Ishikawa (cell line): ENCODE measurements at regions not wholly inside any gene's neighbourhood (a gene's known extent, or its start where the extent isn't known, plus 50 kb on each side); places are given as distances from the start of the nearest gene placed in this dataset.

Source experiments
- CEBPB ChIP-seq: IDR thresholded peaks from 2 replicates; pipeline ENCODE4 v1.6.1; 2012
- CREB1 ChIP-seq: IDR thresholded peaks from 2 replicates; pipeline ENCODE4 v1.6.1; 2012; ENCODE audit warnings: low read depth
- EGR1 ChIP-seq: IDR thresholded peaks from 2 replicates; pipeline ENCODE4 v1.6.1; 2012
- EP300 ChIP-seq: IDR thresholded peaks from 2 replicates; pipeline ENCODE4 v1.6.1; 2012; ENCODE audit warnings: borderline replicate concordance
- FOXM1 ChIP-seq: IDR thresholded peaks from 2 replicates; pipeline ENCODE4 v1.6.1; 2012; ENCODE audit warnings: low read depth, borderline replicate concordance
- MAX ChIP-seq: IDR thresholded peaks from 2 replicates; pipeline ENCODE4 v1.6.1; 2012
- NFIC ChIP-seq: IDR thresholded peaks from 2 replicates; pipeline ENCODE4 v1.6.1; 2012
- RAD21 ChIP-seq: IDR thresholded peaks from 2 replicates; pipeline ENCODE4 v1.6.1; 2012; ENCODE audit warnings: low read depth
- REST ChIP-seq: IDR thresholded peaks from 2 replicates; pipeline ENCODE4 v1.6.1; 2012; ENCODE audit warnings: low read depth, mild to moderate bottlenecking
- TAF1 ChIP-seq: IDR thresholded peaks from 2 replicates; pipeline ENCODE4 v1.6.1; 2012; ENCODE audit warnings: low read depth, mild to moderate bottlenecking
- TCF12 ChIP-seq: IDR thresholded peaks from 2 replicates; pipeline ENCODE4 v1.6.1; 2012; ENCODE audit warnings: low read depth
- TEAD4 ChIP-seq: IDR thresholded peaks from 2 replicates; pipeline ENCODE4 v1.6.1; 2012
- USF1 ChIP-seq: IDR thresholded peaks from 2 replicates; pipeline ENCODE4 v1.6.1; 2012
- YY1 ChIP-seq: IDR thresholded peaks from 2 replicates; pipeline ENCODE4 v1.6.1; 2012; ENCODE audit warnings: low read depth
- ZBTB7A ChIP-seq: IDR thresholded peaks from 2 replicates; pipeline ENCODE4 v1.6.1; 2012; ENCODE audit warnings: low read depth

GRCh38 chr1:199597152-199597551, 430.4 kb upstream of the NR5A2 start:
- no peak for TF ChIP-seq TEAD4
- no peak for TF ChIP-seq TAF1
- TF ChIP-seq FOXM1: no peak
- no peak for TF ChIP-seq USF1
- no peak for TF ChIP-seq TCF12

GRCh38 chr1:199608414-199608813, 419.1 kb upstream of the NR5A2 start:
- TF ChIP-seq FOXM1: no peak
- no peak for TF ChIP-seq TAF1
- TF ChIP-seq TCF12: no peak
- no peak for TF ChIP-seq CREB1
- no peak for TF ChIP-seq EP300
- TF ChIP-seq REST: no peak
- no peak for TF ChIP-seq EGR1
- no peak for TF ChIP-seq ZBTB7A
- TF ChIP-seq MAX: no peak
- TF ChIP-seq USF1: no peak
- TF ChIP-seq TEAD4: no peak

- no peak for TF ChIP-seq RAD21
- no peak for TF ChIP-seq YY1
- TF ChIP-seq CEBPB: no peak
- no peak for TF ChIP-seq USF1
- no peak for TF ChIP-seq ZBTB7A
- TF ChIP-seq TAF1: no peak
- TF ChIP-seq TCF12: no peak
- no peak for TF ChIP-seq FOXM1
- TF ChIP-seq NFIC: no peak
- no peak for TF ChIP-seq CREB1
- TF ChIP-seq EP300: no peak
- no peak for TF ChIP-seq TEAD4
- TF ChIP-seq EGR1: no peak
- no peak for TF ChIP-seq MAX
- TF ChIP-seq REST: no peak
Observed at GRCh38 chr1:199612976-199613774, 414.3 kb upstream of the NR5A2 start.

DNA sequence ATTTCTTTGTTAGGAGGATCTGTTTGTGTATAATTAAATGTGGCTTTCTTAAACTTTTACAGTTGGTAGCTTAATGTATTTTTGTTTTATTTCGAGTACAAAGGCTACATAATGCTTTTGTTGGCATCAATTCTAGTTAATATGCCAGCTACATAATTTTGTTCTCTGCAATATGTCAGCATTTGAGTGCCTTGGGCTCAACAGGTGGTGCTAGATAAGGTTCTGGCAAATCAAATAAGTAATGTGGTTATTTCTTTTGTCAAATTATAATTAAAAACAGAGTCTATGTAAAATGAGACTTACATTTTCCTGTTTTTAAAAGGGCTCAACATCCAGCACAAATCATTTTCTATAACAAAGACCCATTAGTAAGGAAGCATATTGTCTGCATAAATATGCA, 410.6 kb upstream of the NR5A2 start:
- TF ChIP-seq YY1: no peak
- no peak for TF ChIP-seq REST
- no peak for TF ChIP-seq EGR1
- no peak for TF ChIP-seq EP300
- no peak for TF ChIP-seq CEBPB
- no peak for TF ChIP-seq RAD21
- no peak for TF ChIP-seq CREB1
- no peak for TF ChIP-seq NFIC
- no peak for TF ChIP-seq ZBTB7A
- TF ChIP-seq USF1: no peak
- no peak for TF ChIP-seq FOXM1
- TF ChIP-seq TCF12: no peak
